ENCODE measurements at regions not wholly inside any gene's neighbourhood (a gene's known extent, or its start where the extent isn't known, plus 50 kb on each side); places are given as distances from the start of the nearest gene placed in this dataset.

DNA sequence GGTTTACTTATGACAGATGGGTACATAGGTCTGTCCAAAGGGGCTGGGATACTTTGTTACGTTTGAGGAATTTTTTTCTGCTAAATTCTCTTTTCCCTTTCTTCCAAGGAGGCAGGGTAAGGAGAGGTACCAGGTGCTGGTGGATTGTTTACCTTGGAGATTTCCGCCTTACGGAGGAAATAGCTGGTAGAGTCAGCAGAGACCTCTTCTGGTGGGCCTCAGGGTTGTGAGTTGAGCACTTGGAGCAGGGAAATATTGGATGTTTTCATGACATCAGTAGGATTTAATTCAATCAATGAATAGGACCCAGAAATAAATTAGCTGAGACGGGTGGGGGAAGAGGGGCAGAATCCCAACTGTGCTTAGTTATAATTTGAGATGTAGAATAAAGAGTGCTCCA is 60.0 kb upstream of the TAF11L2 start:
- Histone ChIP-seq H3K4me3 (no peak overlapping the region), H3K27me3 (no peaks in the 10 kb centered on the region), H3K36me3 (no peaks in the 10 kb centered on the region), H3K9me3 (no peaks in the 10 kb centered on the region), H3K4me1 (peaks cover 2 to 26% (median 8%) of the 10 kb centered on the region in 3 donors), H3K27ac (no peak overlapping the region)
- intact Hi-C loops (cut with DNase I): no loop called here
- 93 to 94% methylated on average over 4 of the region's 4 CpGs for WGBS, 2 donors
- no peak for DNase-seq
- no peak for TF ChIP-seq POLR2A (IDR thresholded peaks at IDR 0.05)
- TF ChIP-seq, protein P1, sequence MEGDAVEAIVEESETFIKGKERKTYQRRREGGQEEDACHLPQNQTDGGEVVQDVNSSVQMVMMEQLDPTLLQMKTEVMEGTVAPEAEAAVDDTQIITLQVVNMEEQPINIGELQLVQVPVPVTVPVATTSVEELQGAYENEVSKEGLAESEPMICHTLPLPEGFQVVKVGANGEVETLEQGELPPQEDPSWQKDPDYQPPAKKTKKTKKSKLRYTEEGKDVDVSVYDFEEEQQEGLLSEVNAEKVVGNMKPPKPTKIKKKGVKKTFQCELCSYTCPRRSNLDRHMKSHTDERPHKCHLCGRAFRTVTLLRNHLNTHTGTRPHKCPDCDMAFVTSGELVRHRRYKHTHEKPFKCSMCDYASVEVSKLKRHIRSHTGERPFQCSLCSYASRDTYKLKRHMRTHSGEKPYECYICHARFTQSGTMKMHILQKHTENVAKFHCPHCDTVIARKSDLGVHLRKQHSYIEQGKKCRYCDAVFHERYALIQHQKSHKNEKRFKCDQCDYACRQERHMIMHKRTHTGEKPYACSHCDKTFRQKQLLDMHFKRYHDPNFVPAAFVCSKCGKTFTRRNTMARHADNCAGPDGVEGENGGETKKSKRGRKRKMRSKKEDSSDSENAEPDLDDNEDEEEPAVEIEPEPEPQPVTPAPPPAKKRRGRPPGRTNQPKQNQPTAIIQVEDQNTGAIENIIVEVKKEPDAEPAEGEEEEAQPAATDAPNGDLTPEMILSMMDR (IDR thresholded peaks at IDR 0.05): no peak

DNA sequence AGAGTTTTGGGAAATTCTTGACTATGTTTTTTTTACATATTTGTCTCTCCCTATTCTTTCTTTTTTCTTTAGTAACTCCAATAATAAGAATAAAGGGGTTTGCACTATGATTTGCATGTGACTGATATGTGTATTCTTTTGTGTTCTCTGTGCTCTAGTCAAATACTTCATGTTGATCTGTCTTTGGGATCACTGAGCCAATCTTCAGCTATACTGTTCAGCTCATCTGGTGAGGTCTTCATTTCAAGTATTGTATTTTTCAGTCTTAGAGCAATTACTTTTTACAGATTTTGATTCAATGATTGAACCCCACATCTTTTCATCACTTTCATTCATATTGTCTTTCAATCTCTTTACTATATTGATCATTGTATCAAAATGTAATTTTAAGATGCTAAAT is 58.1 kb upstream of the TAF11L2 start:
- intact Hi-C loops (cut with DNase I): no loop called here
- H3K27ac ChIP-seq: no peak overlapping the region
- H3K4me1 ChIP-seq: peaks cover 2 to 15% (median 8%) of the 10 kb centered on the region in 3 donors
- H3K27me3 ChIP-seq: no peaks in the 10 kb centered on the region
- no peaks in the 10 kb centered on the region for H3K9me3 ChIP-seq
- no peaks in the 10 kb centered on the region for H3K36me3 ChIP-seq
- TF ChIP-seq, protein P1 (IDR thresholded peaks at IDR 0.05): no peak
- TF ChIP-seq POLR2A (IDR thresholded peaks at IDR 0.05): no peak
- no peak for DNase-seq
- H3K4me3 ChIP-seq: no peak overlapping the region

DNA sequence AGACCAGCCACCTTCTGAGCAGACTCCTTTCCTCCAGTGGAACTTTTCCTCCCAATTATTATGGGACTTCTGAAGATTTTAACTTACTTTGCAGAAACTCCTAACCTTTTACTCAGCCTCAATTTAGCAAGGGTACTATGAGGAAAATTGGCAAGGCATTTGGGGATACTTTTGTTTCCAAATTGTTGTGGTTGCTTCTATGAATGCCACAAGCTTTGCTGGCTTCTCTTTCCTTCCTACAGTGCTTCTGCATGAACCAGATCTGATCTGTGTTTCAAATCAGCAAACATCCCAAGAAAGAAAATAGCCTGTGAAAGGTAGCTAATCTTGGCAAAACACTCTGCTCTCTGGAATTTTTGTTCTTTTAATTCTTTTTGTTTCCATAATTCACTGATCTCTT is 57.3 kb upstream of the TAF11L2 start:
- Histone ChIP-seq H3K27me3 (no peaks in the 10 kb centered on the region), H3K9me3 (no peaks in the 10 kb centered on the region), H3K4me3 (no peak overlapping the region), H3K27ac (no peak overlapping the region), H3K4me1 (peaks cover 2 to 14% (median 8%) of the 10 kb centered on the region in 3 donors), H3K36me3 (no peaks in the 10 kb centered on the region)
- DNase-seq: no peak
- TF ChIP-seq, protein P1 (IDR thresholded peaks at IDR 0.05): no peak
- no peak for TF ChIP-seq POLR2A (IDR thresholded peaks at IDR 0.05)
- intact Hi-C loops (cut with DNase I): no loop called here

DNA sequence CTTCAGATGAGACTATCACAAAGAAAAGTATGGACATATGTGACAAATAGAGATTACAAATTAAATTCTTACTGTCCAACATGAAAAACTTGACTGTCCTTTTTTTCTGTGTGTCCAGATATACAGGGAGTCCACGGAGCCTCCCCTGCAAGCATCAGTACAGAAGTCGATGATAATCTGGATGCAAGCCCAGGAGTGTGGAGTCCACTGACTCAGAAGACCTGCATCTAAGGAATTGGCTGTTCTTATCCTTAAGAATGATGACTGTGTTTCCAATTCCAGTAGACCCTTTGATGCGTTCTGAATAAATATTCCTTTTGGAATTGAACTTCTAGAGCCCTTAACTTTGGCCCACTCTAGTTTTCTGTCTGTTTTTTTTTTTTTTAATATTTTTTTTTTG is 56.7 kb upstream of the TAF11L2 start:
- peaks cover 2 to 8% (median 2%) of the 10 kb centered on the region in 3 donors for H3K4me1 ChIP-seq
- no peaks in the 10 kb centered on the region for H3K9me3 ChIP-seq
- no peaks in the 10 kb centered on the region for H3K27me3 ChIP-seq
- WGBS, 2 donors: 74 to 84% methylated on average over 3 of the region's 3 CpGs
- intact Hi-C loops (cut with DNase I): no loop called here
- no peak for DNase-seq
- TF ChIP-seq, protein P1 (IDR thresholded peaks at IDR 0.05): no peak
- TF ChIP-seq POLR2A (IDR thresholded peaks at IDR 0.05): no peak
- H3K27ac ChIP-seq: no peak overlapping the region
- no peak overlapping the region for H3K4me3 ChIP-seq
- no peaks in the 10 kb centered on the region for H3K36me3 ChIP-seq

DNA sequence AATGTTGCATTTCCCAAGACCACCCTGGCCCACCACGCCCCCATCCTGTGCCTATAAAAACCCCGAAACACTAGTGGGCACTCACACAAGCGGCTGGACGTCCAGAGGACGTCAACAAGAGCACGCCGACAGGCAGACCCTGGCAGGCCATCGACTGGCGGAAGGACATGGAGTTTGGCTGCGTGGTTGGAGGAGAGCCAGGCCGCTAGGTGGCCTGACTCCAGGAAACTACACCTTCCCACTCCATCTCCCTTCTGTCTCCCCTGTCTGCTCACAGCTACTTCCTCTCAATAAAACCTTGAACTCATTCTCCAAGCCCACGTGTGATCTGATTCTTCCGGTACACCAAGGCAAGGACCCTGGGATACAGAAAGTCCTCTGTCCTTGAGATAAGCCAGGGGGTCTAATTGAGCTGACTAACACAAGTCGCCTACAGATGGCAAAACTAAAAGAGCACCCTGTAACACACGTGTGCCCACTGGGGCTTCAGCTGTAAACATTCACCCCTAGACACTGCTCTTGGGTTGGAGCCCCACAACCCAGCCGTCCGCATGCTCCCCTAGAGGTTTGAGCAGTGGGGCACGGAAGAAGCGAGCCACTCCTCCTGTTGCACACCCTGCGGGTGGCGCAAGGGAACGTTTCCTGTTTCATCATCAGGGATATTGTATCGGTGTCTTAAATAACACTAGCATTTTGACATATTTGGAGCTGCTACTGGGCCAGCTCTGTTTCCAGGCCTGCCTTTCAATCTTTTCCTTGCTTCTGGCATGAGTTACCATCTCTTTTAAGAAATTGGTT is 54.5 kb upstream of the TAF11L2 start:
- intact Hi-C loops (cut with DNase I): no loop called here
- DNase-seq: no peak
- Histone ChIP-seq H3K36me3 (no peaks in the 10 kb centered on the region), H3K4me3 (no peak overlapping the region), H3K27me3 (no peaks in the 10 kb centered on the region), H3K4me1 (no peaks in the 10 kb centered on the region), H3K27ac (no peak overlapping the region), H3K9me3 (no peaks in the 10 kb centered on the region)
- WGBS, 2 donors: 85 to 91% methylated on average over 15 to 19 of the region's 23 CpGs
- TF ChIP-seq, protein P1 (IDR thresholded peaks at IDR 0.05): no peak
- TF ChIP-seq POLR2A (IDR thresholded peaks at IDR 0.05): no peak
